Fibroblast of pulmonary artery (primary cell): ENCODE measurements at regions not wholly inside any gene's neighbourhood (a gene's known extent, or its start where the extent isn't known, plus 50 kb on each side); places are given as distances from the start of the nearest gene placed in this dataset.

Source experiments
- DNase-seq: peaks from one replicate; pipeline ENCODE4 v3.0.0-alpha.2; 2010; ENCODE audit warnings: low read depth
- H3K4me3 ChIP-seq: replicated peaks from 2 replicates; pipeline ENCODE4 v1.5.1; 2011; ENCODE audit warnings: low read depth, mild to moderate bottlenecking, control low read depth, low read length, moderate library complexity
- TF ChIP-seq, protein P1 (sequence below): IDR thresholded peaks from 2 replicates; pipeline ENCODE4 v1.5.1; 2011; ENCODE audit warnings: mild to moderate bottlenecking, control low read depth, low read length, inconsistent platforms; ENCODE audit errors: missing control alignments

DNA sequence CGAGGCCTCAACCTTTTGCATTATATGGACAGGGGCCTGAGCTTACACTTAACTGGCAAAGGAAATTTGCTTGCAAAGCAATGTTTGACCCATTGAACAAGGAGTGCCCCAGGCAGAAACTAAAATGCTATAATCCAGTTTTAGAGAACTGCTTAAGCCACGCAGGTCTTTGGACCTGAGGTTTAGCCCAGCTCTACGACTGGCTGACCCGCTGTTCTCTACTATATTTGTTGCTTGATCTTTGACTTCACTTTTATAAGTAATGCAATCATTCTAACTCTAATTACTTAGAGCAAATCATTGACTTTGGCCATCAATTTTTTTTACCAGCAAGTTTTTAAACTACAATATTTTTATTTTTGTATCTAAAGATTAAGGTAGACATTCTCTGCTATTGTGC, 268.8 kb downstream of the MREG start:
- TF ChIP-seq, protein P1, sequence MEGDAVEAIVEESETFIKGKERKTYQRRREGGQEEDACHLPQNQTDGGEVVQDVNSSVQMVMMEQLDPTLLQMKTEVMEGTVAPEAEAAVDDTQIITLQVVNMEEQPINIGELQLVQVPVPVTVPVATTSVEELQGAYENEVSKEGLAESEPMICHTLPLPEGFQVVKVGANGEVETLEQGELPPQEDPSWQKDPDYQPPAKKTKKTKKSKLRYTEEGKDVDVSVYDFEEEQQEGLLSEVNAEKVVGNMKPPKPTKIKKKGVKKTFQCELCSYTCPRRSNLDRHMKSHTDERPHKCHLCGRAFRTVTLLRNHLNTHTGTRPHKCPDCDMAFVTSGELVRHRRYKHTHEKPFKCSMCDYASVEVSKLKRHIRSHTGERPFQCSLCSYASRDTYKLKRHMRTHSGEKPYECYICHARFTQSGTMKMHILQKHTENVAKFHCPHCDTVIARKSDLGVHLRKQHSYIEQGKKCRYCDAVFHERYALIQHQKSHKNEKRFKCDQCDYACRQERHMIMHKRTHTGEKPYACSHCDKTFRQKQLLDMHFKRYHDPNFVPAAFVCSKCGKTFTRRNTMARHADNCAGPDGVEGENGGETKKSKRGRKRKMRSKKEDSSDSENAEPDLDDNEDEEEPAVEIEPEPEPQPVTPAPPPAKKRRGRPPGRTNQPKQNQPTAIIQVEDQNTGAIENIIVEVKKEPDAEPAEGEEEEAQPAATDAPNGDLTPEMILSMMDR: no peak
- H3K4me3 ChIP-seq: no peak overlapping the region
- no peak for DNase-seq

DNA sequence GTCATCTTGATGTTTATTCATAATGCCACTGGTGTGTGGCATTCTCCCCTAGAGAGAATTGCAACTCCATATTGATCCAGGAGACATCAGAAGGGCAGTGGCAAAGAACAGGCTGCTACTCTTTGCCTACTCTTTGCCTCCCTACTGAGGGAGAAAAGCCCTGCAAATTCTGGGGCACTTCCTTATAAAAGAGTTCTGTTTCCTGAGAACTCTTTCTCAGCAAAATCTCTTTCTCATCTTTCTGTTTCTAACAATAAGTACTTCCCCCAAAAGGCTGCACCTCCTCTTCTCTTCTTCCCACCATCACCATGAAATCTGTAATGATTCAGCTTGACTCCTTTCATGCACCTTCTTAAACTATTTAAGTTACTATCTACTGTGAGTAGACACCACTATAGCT, 270.3 kb downstream of the MREG start:
- DNase-seq: no peak
- no peak overlapping the region for H3K4me3 ChIP-seq
- TF ChIP-seq, protein P1: no peak

DNA sequence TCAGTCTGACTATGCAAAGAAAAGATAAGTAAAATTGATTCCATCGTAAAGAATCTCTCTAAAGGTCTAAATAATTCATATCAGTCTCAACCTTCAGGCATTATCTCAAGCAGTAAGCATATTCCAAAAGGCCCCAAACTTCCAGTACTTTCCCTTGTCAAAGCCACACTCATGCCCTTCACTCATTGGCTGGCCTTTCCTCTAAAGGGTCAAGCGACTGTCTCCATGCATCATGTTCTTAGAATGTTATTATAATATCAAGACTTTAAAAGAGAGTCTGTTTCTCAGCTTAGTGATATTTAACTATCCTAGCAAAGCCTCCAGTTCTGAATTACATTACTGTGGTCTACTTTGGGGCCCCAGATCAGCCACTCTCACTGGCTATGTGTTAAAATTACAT, 271.3 kb downstream of the MREG start:
- no peak for DNase-seq
- TF ChIP-seq, protein P1: no peak
- H3K4me3 ChIP-seq: no peak overlapping the region

DNA sequence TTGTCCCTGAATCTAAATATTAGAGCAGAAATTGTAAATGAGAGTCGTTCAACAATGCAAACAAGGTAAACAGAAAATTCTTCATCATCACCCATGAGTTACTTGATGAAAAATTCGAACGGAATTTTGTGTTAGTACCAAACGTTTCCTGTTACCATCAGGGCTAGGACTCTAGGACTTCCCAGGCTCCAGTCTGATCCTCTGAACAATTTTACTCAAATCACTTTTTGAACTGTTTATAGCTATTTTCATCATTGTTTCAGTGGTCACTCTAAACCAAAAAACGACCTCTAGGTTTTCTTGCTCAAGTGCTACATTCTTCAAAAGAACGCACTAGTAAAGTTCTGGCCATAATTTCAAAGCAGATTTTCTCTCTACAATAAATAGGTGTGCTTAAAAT, 273.3 kb downstream of the MREG start:
- no peak overlapping the region for H3K4me3 ChIP-seq
- TF ChIP-seq, protein P1: no peak
- no peak for DNase-seq

DNA sequence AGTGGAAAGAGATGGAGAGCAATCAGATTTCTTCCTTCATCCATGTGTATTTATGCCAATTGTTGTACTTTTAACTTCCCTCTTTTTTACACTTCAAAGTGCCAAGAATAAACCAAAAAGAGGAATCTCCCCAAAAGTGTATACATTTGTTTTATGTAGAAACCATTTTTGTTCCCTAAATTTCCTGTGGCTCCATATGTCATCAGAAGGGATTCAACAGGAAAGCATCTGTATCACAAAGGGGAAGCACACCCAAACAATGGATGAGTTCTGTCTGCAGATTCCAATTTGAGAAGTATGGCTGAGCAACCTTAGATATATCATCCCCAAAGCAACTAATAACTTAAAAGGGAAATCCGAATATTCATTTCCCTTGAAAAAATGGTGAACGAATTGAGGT, 275.0 kb downstream of the MREG start:
- TF ChIP-seq, protein P1: no peak
- no peak for DNase-seq
- H3K4me3 ChIP-seq: no peak overlapping the region

DNA sequence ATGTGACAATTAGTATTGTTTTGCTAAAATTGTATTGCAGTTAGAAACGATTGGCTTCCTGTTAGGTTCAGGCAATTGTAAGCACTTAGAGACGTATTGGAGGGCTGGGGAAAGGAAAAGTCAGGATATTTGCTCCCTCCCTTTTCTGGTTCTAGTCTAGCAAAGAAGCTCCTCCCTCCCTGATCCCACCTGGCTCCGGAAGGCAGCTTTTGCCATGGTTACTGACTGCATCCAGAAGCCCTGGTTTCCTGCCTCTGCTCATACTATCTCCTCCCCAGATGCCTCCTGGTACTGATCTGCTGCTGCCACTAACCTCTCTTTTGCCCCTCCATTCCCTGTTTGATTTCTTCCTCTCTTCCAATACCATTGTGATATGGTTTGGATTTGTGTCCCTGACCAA, 275.9 kb downstream of the MREG start:
- H3K4me3 ChIP-seq: no peak overlapping the region
- TF ChIP-seq, protein P1: no peak
- no peak for DNase-seq

DNA sequence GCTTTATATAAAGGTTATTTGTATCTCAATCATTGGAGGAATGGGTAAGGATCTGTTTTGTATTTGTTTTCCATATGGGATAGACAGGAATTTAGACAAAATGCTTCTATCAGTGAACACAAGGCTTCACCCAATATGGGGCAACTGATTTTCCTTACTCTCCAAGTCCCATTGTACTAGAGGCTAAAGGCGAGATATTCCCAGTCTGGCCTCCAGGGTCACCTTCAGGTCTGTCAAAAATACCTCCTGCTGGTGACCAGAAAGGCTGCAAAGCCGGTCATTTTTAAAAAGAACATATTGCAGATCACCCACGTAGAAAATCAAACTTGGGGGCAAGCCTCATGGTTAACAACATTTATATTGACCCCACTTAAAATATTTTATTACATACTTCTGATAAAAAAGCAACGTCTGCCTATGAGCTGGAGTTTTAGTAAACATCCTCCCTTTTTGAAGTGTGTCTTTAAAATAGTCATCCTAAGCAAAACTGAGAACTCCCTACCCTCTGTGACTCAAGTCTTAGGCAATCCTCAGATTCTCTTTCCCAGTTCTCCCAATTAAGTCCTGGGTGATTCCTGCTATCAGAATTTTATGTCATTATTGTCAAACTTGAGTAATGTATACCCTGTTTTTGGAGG, 276.6 kb downstream of the MREG start:
- H3K4me3 ChIP-seq: no peak overlapping the region
- peak; percentile 83 for DNase-seq
- TF ChIP-seq, protein P1: peak; percentile 50
